Heart left ventricle (tissue), 16 donors: ENCODE measurements at regions not wholly inside any gene's neighbourhood (a gene's known extent, or its start where the extent isn't known, plus 50 kb on each side); places are given as distances from the start of the nearest gene placed in this dataset.
A peak's percentile ranks its signal among the peaks of the same experiment; 100 is the strongest.
"Not testable (repeated sequence)": the region's sequence is repeated elsewhere in the genome, so short reads cannot be mapped to it uniquely, and the experiment has no call there.

Source experiments
- ATAC-seq, 4 donors: fragments of 200-7000 bp; cut with Tn5 transposase; one replicate each; pipeline ENCODE4 v1.9.1; 2020 to 2022; ENCODE audit warnings: moderate library complexity in 4 of 4, mild to moderate bottlenecking in 3 of 4, moderate number of reproducible peaks in 1 of 4
- DNase-seq, 5 donors: peaks; one replicate each; pipeline ENCODE4 v3.0.0-alpha.2; 2020
- H3K27ac ChIP-seq, 12 donors: fragments of 200-600 bp; sonication (generic) in 4 of 12; one replicate each; pipeline versions ENCODE4 v1.5.0 to v1.8.0; 2016 to 2022; ENCODE audit warnings: mild to moderate bottlenecking in 2 of 12
- H3K27me3 ChIP-seq, 9 donors: fragments of 200-600 bp; sonication (generic) in 2 of 9; one replicate each; pipeline versions ENCODE4 v1.5.1 to v1.8.0; 2016 to 2022; ENCODE audit warnings: mild to moderate bottlenecking in 3 of 9
- H3K36me3 ChIP-seq, 9 donors: fragments of 200-600 bp; sonication (generic) in 2 of 9; one replicate each; pipeline versions ENCODE4 v1.5.0 to v1.8.0; 2018 to 2022; ENCODE audit warnings: mild to moderate bottlenecking in 2 of 9
- H3K4me1 ChIP-seq, 12 donors: fragments of 200-600 bp; sonication (generic) in 4 of 12; one replicate each; pipeline versions ENCODE4 v1.5.0 to v1.8.0; 2016 to 2022; ENCODE audit warnings: mild to moderate bottlenecking in 3 of 12
- H3K4me3 ChIP-seq, 12 donors: fragments of 200-600 bp; sonication (generic) in 4 of 12; one replicate each; pipeline versions ENCODE4 v1.5.0 to v1.8.0; 2017 to 2022; ENCODE audit warnings: mild to moderate bottlenecking in 9 of 12, moderate library complexity in 4 of 12
- H3K9me3 ChIP-seq, 12 donors: fragments of 200-600 bp; sonication (generic) in 4 of 12; one replicate each; pipeline versions ENCODE4 v1.5.0 to v1.8.0; 2016 to 2022; ENCODE audit warnings: mild to moderate bottlenecking in 1 of 12
- CTCF ChIP-seq, 12 donors: fragments of 200-600 bp; sonication (generic) in 4 of 12; IDR thresholded peaks; one replicate each; pipeline versions ENCODE4 v1.5.0 to v1.8.0; 2018 to 2022; ENCODE audit warnings: antibody characterized with exemption in 12 of 12, mild to moderate bottlenecking in 5 of 12
- POLR2A ChIP-seq, 2 donors: fragments of 450-650 bp; IDR thresholded peaks; one replicate each; pipeline ENCODE4 v1.6.1; 2017; ENCODE audit warnings: antibody characterized with exemption in 2 of 2, mild to moderate bottlenecking in 2 of 2, moderate library complexity in 2 of 2
- WGBS, 4 donors: extraction: QIAGEN DNeasy Blood & Tissue Kit in 2 of 4; methylation state at CpG; one replicate each; pipeline versions ENCODE4 v1.1.5 to v1.1.7; 2013 to 2018; 5-methylcytosine and 5-hydroxymethylcytosine counted together
- intact Hi-C, 10 donors: fragments of 100-400 bp; cut with DNase I; formaldehyde crosslinking; loops; one replicate each; pipeline versions ENCODE4 v1.11.1 to v1.14.2; 2022
- donor health status: ischemic (EF 13 %, LVEDD 7.1; RV severe dilation, severe dysfunction).
- donor health status: healthy with polysubstance abuse.
- donor health status: DM: no; HTN: yes; CAD: no.
- donor health status: DM: no; HTN: no; CAD: no.
- donor health status: ischemic (EF 25% LVEDD 6.9; RV normal size, moderate dysfunction).
- donor health status: ischemic (EF 25% LVEDD 5.7; RV mildly dilated, moderate dysfunction).
- donor health status: healthy.
- donor health status: DM: yes; HTN: yes; CAD: no.
- donor health status: ischemic (EF 35%, LVEDD 5.7; RV mildly dilated, moderate dysfunction).
- donor health status: nonischemic (EF 11% LVEDD 7.7; RV severe dilation, severe dysfunction).
- donor health status: DM: yes; HTN: yes; CAD: no.
- donor health status: PGD.
- donor health status: ischemic (EF 29% LVEDD 5.4; RV normal size, mild dysfunction).
- donor health status: nonischemic (EF 23%, LVEDD 6.1; RV moderate dilation, normal function).

GRCh38 chr9:1173993-1174392 lies 123.8 kb downstream of the DMRT2 start:
- no peaks in the 10 kb centered on the region for H3K27me3 ChIP-seq
- no peak overlapping the region for H3K4me3 ChIP-seq
- H3K4me1 ChIP-seq: no peaks in the 10 kb centered on the region
- no peaks in the 10 kb centered on the region for H3K36me3 ChIP-seq
- H3K27ac ChIP-seq: no peak overlapping the region
- intact Hi-C loops: loop anchor here in 1 of 10 donors (10.0 kb wide), 1 partner anchor 61 kb away; no protein-coding TSS in a partner anchor
- H3K9me3 ChIP-seq: peaks cover 0 to 3% (median 0%) of the 10 kb centered on the region in 12 donors
- TF ChIP-seq CTCF (IDR thresholded peaks at IDR 0.05) (no peak), POLR2A (IDR thresholded peaks at IDR 0.05) (no peak)
- DNase-seq (no peak), ATAC-seq (peak in 2 of 4 donors; percentile 34 to 36)
- 37 to 57% (median 50%) methylated on average over 6 of the region's 6 CpGs for WGBS, 4 donors

- Histone ChIP-seq H3K4me3 (no peak overlapping the region), H3K27ac (no peak overlapping the region), H3K36me3 (no peaks in the 10 kb centered on the region), H3K27me3 (no peaks in the 10 kb centered on the region), H3K9me3 (peaks cover 0 to 12% (median 0%) of the 10 kb centered on the region in 12 donors), H3K4me1 (no peaks in the 10 kb centered on the region)
- ATAC-seq (no peak), DNase-seq (no peak)
- intact Hi-C loops: loop anchor here in 1 of 10 donors (10.0 kb wide), 1 partner anchor 55 kb away; no protein-coding TSS in a partner anchor
- TF ChIP-seq CTCF (IDR thresholded peaks at IDR 0.05) (no peak), POLR2A (IDR thresholded peaks at IDR 0.05) (no peak)
- 35 to 51% (median 41%) methylated on average over 2 of the region's 2 CpGs for WGBS, 4 donors
Measured at GRCh38 chr9:1179366-1179765, 129.2 kb downstream of the DMRT2 start.

GRCh38 chr9:1184146-1184545 lies 134.0 kb downstream of the DMRT2 start:
- intact Hi-C loops: no loop called here
- ATAC-seq (no peak), DNase-seq (no peak)
- H3K27ac ChIP-seq: no peak overlapping the region
- no peaks in the 10 kb centered on the region for H3K4me1 ChIP-seq
- no peaks in the 10 kb centered on the region for H3K27me3 ChIP-seq
- H3K4me3 ChIP-seq: no peak overlapping the region
- TF ChIP-seq CTCF (IDR thresholded peaks at IDR 0.05) (no peak), POLR2A (IDR thresholded peaks at IDR 0.05) (no peak)
- peaks cover 0 to 17% (median 0%) of the 10 kb centered on the region in 12 donors for H3K9me3 ChIP-seq
- no peaks in the 10 kb centered on the region for H3K36me3 ChIP-seq

GRCh38 chr9:1187137-1187536 lies 137.0 kb downstream of the DMRT2 start:
- H3K4me3 ChIP-seq, H3K27me3 ChIP-seq, DNase-seq, H3K27ac ChIP-seq, intact Hi-C loops, ATAC-seq, H3K36me3 ChIP-seq, H3K4me1 ChIP-seq: not testable (repeated sequence)
- peaks cover 0 to 10% (median 0%) of the 10 kb centered on the region in 12 donors for H3K9me3 ChIP-seq
- 73 to 89% (median 83%) methylated on average over 7 to 9 of the region's 9 CpGs for WGBS, 4 donors

- ATAC-seq, H3K4me3 ChIP-seq, H3K4me1 ChIP-seq, intact Hi-C loops, H3K36me3 ChIP-seq, H3K27ac ChIP-seq, DNase-seq, H3K27me3 ChIP-seq, H3K9me3 ChIP-seq: not testable (repeated sequence)
- 73 to 88% (median 78%) methylated on average over 4 to 5 of the region's 5 CpGs for WGBS, 4 donors
Measured at GRCh38 chr9:1195636-1196035, 145.5 kb downstream of the DMRT2 start.
